ENCODE measurements at regions not wholly inside any gene's neighbourhood (a gene's known extent, or its start where the extent isn't known, plus 50 kb on each side); places are given as distances from the start of the nearest gene placed in this dataset.

DNA sequence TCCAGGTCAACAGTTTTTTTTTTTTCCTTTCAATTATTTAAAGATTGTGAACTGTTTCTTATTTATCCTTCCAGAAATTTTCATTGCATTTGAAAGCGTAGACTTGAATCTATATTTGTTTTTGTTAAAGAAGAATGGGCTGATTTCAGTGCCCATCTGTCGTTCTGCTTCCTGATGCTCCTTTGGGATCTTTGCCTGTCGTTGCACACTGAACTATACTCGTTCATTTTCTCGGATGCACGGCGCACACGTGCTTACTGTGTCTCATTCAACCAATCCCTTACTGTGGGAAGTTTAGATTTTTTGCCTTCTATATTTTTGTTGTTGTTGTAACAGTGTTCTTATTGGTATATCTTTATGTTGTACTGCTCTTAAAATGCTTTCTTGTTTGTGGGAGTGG lies 149.7 kb downstream of the VAPA start:
- TF ChIP-seq, protein P1, sequence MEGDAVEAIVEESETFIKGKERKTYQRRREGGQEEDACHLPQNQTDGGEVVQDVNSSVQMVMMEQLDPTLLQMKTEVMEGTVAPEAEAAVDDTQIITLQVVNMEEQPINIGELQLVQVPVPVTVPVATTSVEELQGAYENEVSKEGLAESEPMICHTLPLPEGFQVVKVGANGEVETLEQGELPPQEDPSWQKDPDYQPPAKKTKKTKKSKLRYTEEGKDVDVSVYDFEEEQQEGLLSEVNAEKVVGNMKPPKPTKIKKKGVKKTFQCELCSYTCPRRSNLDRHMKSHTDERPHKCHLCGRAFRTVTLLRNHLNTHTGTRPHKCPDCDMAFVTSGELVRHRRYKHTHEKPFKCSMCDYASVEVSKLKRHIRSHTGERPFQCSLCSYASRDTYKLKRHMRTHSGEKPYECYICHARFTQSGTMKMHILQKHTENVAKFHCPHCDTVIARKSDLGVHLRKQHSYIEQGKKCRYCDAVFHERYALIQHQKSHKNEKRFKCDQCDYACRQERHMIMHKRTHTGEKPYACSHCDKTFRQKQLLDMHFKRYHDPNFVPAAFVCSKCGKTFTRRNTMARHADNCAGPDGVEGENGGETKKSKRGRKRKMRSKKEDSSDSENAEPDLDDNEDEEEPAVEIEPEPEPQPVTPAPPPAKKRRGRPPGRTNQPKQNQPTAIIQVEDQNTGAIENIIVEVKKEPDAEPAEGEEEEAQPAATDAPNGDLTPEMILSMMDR (conservative IDR thresholded peaks at IDR 0.05) = no peak
- no peak for TF ChIP-seq ZFX (IDR thresholded peaks at IDR 0.05)
